ENCODE measurements at regions not wholly inside any gene's neighbourhood (a gene's known extent, or its start where the extent isn't known, plus 50 kb on each side); places are given as distances from the start of the nearest gene placed in this dataset.

GRCh38 chr4:126592088-126592487, 1040.7 kb upstream of the INTU start:
- Histone ChIP-seq H3K27ac (no peak overlapping the region), H3K36me3 (no peaks in the 10 kb centered on the region), H3K4me3 (no peak overlapping the region), H3K27me3 (no peaks in the 10 kb centered on the region), H3K4me1 (no peaks in the 10 kb centered on the region), H3K9me3 (no peaks in the 10 kb centered on the region)
- TF ChIP-seq POLR2AphosphoS5 (IDR thresholded peaks at IDR 0.05; ENCODE audit: insufficient read depth in 1 of 2, low read depth in 1 of 2) (no peak), CTCF (IDR thresholded peaks at IDR 0.05) (no peak), POLR2A (IDR thresholded peaks at IDR 0.05) (no peak)
- DNase-seq (ENCODE audit: extremely low spot score in 2 of 2): no peak
- intact Hi-C loops (cut with DNase I): no loop called here

- no peaks in the 10 kb centered on the region for H3K9me3 ChIP-seq
- no peak overlapping the region for H3K4me3 ChIP-seq
- no peaks in the 10 kb centered on the region for H3K4me1 ChIP-seq
- TF ChIP-seq POLR2A (IDR thresholded peaks at IDR 0.05) (no peak), POLR2AphosphoS5 (IDR thresholded peaks at IDR 0.05; ENCODE audit: insufficient read depth in 1 of 2, low read depth in 1 of 2) (no peak), CTCF (IDR thresholded peaks at IDR 0.05) (no peak)
- intact Hi-C loops (cut with DNase I): no loop called here
- H3K27me3 ChIP-seq: no peaks in the 10 kb centered on the region
- no peak for DNase-seq (ENCODE audit: extremely low spot score in 2 of 2)
- H3K36me3 ChIP-seq: no peaks in the 10 kb centered on the region
- no peak overlapping the region for H3K27ac ChIP-seq
These were observed 1039.1 kb upstream of the INTU start for GRCh38 chr4:126593626-126594025.

DNA sequence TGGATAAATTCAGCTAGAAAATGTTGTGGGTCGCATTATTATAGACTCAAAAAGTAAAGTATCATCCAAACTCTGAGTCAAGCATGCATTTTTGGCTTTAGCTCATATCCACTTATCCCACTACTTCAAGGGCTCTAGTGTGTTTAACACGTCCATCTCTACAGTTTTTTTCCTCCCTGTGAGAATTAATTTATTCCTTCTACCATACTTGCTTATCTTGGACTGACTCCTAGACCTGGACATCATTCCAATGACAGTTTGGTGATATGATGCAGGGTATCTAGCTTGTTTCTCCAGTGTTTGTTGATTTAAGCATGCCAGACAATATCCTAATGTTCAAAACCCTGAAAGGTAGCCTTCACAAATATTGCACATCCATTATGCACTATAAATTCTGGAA, 1037.1 kb upstream of the INTU start:
- Histone ChIP-seq H3K36me3 (no peaks in the 10 kb centered on the region), H3K27ac (no peak overlapping the region), H3K4me3 (no peak overlapping the region), H3K9me3 (no peaks in the 10 kb centered on the region), H3K4me1 (no peaks in the 10 kb centered on the region), H3K27me3 (no peaks in the 10 kb centered on the region)
- intact Hi-C loops (cut with DNase I): no loop called here
- no peak for DNase-seq (ENCODE audit: extremely low spot score in 2 of 2)
- TF ChIP-seq POLR2AphosphoS5 (IDR thresholded peaks at IDR 0.05; ENCODE audit: insufficient read depth in 1 of 2, low read depth in 1 of 2): no peak
- TF ChIP-seq POLR2A (IDR thresholded peaks at IDR 0.05): no peak
- no peak for TF ChIP-seq CTCF (IDR thresholded peaks at IDR 0.05)

DNA sequence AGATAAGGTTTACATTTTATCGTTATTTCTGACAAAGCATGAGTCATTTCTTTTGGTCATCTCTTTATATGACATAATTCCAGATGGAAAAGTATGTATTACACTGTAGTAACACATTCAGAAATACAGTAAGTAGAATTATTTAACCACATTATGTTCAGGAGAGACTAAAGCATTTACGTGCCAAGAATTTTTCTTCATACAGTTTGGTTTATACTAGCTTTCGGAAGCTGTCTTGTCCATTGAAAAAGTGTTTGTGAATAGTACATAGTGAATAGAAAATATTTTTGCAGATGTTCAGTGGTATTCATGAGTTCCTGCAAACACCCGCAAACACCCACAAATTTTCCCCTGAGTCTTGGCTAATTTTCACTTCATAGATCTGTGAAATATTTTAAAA, 1033.0 kb upstream of the INTU start:
- H3K36me3 ChIP-seq: no peaks in the 10 kb centered on the region
- H3K27me3 ChIP-seq: no peaks in the 10 kb centered on the region
- no peak overlapping the region for H3K4me3 ChIP-seq
- DNase-seq (ENCODE audit: extremely low spot score in 2 of 2): no peak
- no peaks in the 10 kb centered on the region for H3K9me3 ChIP-seq
- intact Hi-C loops (cut with DNase I): no loop called here
- no peak for TF ChIP-seq CTCF (IDR thresholded peaks at IDR 0.05)
- H3K27ac ChIP-seq: no peak overlapping the region
- no peaks in the 10 kb centered on the region for H3K4me1 ChIP-seq

- intact Hi-C loops (cut with DNase I): no loop called here
- Histone ChIP-seq H3K4me3 (no peak overlapping the region), H3K4me1 (no peaks in the 10 kb centered on the region), H3K27me3 (no peaks in the 10 kb centered on the region), H3K27ac (no peak overlapping the region), H3K36me3 (no peaks in the 10 kb centered on the region), H3K9me3 (no peaks in the 10 kb centered on the region)
- no peak for TF ChIP-seq CTCF (IDR thresholded peaks at IDR 0.05)
- TF ChIP-seq POLR2AphosphoS5 (IDR thresholded peaks at IDR 0.05; ENCODE audit: insufficient read depth in 1 of 2, low read depth in 1 of 2): no peak
- no peak for TF ChIP-seq POLR2A (IDR thresholded peaks at IDR 0.05)
- DNase-seq (ENCODE audit: extremely low spot score in 2 of 2): no peak
These were observed 1029.5 kb upstream of the INTU start for GRCh38 chr4:126603210-126603609.
